GM21528 (cell line): ENCODE measurements at regions not wholly inside any gene's neighbourhood (a gene's known extent, or its start where the extent isn't known, plus 50 kb on each side); places are given as distances from the start of the nearest gene placed in this dataset.
"Not testable (repeated sequence)": the region's sequence is repeated elsewhere in the genome, so short reads cannot be mapped to it uniquely, and the experiment has no call there.

Experiments used
- ATAC-seq: cut with Tn5 transposase; IDR thresholded peaks from one replicate; pipeline ENCODE4 v1.9.1; 2021; ENCODE audit warnings: mild to moderate bottlenecking, moderate library complexity; ENCODE audit not compliant: unreplicated experiment, low FRiP score

GRCh38 chr12:60421741-60422140 lies 825.9 kb downstream of the SLC16A7 start:
- ATAC-seq: no peak

GRCh38 chr12:60437297-60437696 lies 841.5 kb downstream of the SLC16A7 start:
- no peak for ATAC-seq

- no peak for ATAC-seq
These were observed 845.7 kb downstream of the SLC16A7 start for GRCh38 chr12:60441577-60441976.

- ATAC-seq: no peak
These were observed 855.6 kb downstream of the SLC16A7 start for GRCh38 chr12:60451457-60451856.

- no peak for ATAC-seq
These were observed 869.2 kb downstream of the SLC16A7 start for GRCh38 chr12:60465060-60465459.

- ATAC-seq: no peak
These were observed 872.7 kb downstream of the SLC16A7 start for GRCh38 chr12:60468546-60468945.

- ATAC-seq: no peak
These were observed 880.0 kb downstream of the SLC16A7 start for GRCh38 chr12:60475825-60476224.

GRCh38 chr12:60487284-60487683 lies 891.5 kb downstream of the SLC16A7 start:
- ATAC-seq: no peak

GRCh38 chr12:60489071-60489470 lies 893.2 kb downstream of the SLC16A7 start:
- no peak for ATAC-seq

- ATAC-seq: no peak
These were observed 898.4 kb downstream of the SLC16A7 start for GRCh38 chr12:60494244-60494643.

- no peak for ATAC-seq
These were observed 902.8 kb downstream of the SLC16A7 start for GRCh38 chr12:60498656-60499055.

- ATAC-seq: no peak
These were observed 905.4 kb downstream of the SLC16A7 start for GRCh38 chr12:60501124-60501729.

GRCh38 chr12:60522684-60523400 lies 927.0 kb downstream of the SLC16A7 start:
- ATAC-seq: no peak

- no peak for ATAC-seq
These were observed 933.4 kb downstream of the SLC16A7 start for GRCh38 chr12:60529261-60529660.

GRCh38 chr12:60529723-60530122 lies 933.9 kb downstream of the SLC16A7 start:
- ATAC-seq: no peak

- ATAC-seq: no peak
These were observed 939.5 kb downstream of the SLC16A7 start for GRCh38 chr12:60535363-60535762.

- no peak for ATAC-seq
These were observed 943.8 kb downstream of the SLC16A7 start for GRCh38 chr12:60539592-60539991.

GRCh38 chr12:60568914-60569313 lies 973.1 kb downstream of the SLC16A7 start:
- no peak for ATAC-seq

GRCh38 chr12:60577607-60578006 lies 981.8 kb downstream of the SLC16A7 start:
- ATAC-seq: no peak

GRCh38 chr12:60587664-60588063 lies 991.8 kb downstream of the SLC16A7 start:
- not testable (repeated sequence) for ATAC-seq

- no peak for ATAC-seq
These were observed 998.3 kb downstream of the SLC16A7 start for GRCh38 chr12:60594035-60594711.

GRCh38 chr12:60602601-60603000 lies 1006.8 kb downstream of the SLC16A7 start:
- no peak for ATAC-seq
